OCI-LY7 (cell line): ENCODE measurements at regions not wholly inside any gene's neighbourhood (a gene's known extent, or its start where the extent isn't known, plus 50 kb on each side); places are given as distances from the start of the nearest gene placed in this dataset.
"Not testable (repeated sequence)": the region's sequence is repeated elsewhere in the genome, so short reads cannot be mapped to it uniquely, and the experiment has no call there.

ENCODE experiments used
- BruUV-seq: library from RNA; stranded (reverse); fragments of 400-500 nt; replicated peaks from 2 replicates; lab custom pipeline; 2021; lab: Mats Ljungman, UMichigan
- CTCF ChIA-PET: fragments of 300-600 bp; sonication (Branson Sonifier 250); formaldehyde crosslinking; loops from one replicate; lab custom pipeline; 2022; ENCODE audit warnings: antibody characterized with exemption; ENCODE audit not compliant: unreplicated experiment; lab: Charles Lee
- POLR2A ChIA-PET: fragments of 300-600 bp; sonication (Branson Sonifier 250); formaldehyde crosslinking; loops from one replicate; lab custom pipeline; 2022; ENCODE audit warnings: antibody characterized with exemption; lab: Charles Lee
- DNase-seq: peaks from one replicate; pipeline ENCODE4 v3.0.0-alpha.2; 2015; ENCODE audit warnings: low spot score
- H2AFZ ChIP-seq: fragments of 200-600 bp; sonication (generic), shearing (Covaris generic); 2 replicates; pipeline ENCODE4 v1.6.1; 2014; ENCODE audit warnings: mild to moderate bottlenecking, antibody characterized with exemption, low read length, moderate library complexity
- H3K27ac ChIP-seq: fragments of 200-600 bp; sonication (generic); 2 replicates; pipeline ENCODE4 v1.5.1; 2014; ENCODE audit warnings: mixed run types, low read depth, mild to moderate bottlenecking, moderate library complexity, low read length, inconsistent platforms; ENCODE audit not compliant: poor library complexity, severe bottlenecking
- H3K36me3 ChIP-seq: fragments of 200-600 bp; sonication (generic); 2 replicates; pipeline ENCODE4 v1.6.1; 2014; ENCODE audit warnings: mild to moderate bottlenecking, antibody characterized with exemption, low read length, moderate library complexity, mixed read lengths; ENCODE audit not compliant: insufficient read depth
- H3K4me1 ChIP-seq: fragments of 200-600 bp; sonication (generic); 2 replicates; pipeline ENCODE4 v1.5.1; 2014; ENCODE audit warnings: mild to moderate bottlenecking, low read length; ENCODE audit not compliant: insufficient read depth, poor library complexity, severe bottlenecking
- H3K4me2 ChIP-seq: fragments of 200-600 bp; sonication (generic); 2 replicates; pipeline ENCODE4 v1.6.1; 2014; ENCODE audit warnings: mild to moderate bottlenecking, low read length
- H3K4me3 ChIP-seq: fragments of 200-600 bp; sonication (generic); 2 replicates; pipeline ENCODE4 v1.5.1; 2014; ENCODE audit warnings: mild to moderate bottlenecking, low read depth, low read length; ENCODE audit not compliant: poor library complexity, severe bottlenecking
- H3K79me2 ChIP-seq: fragments of 200-600 bp; sonication (generic); 2 replicates; pipeline ENCODE4 v1.6.1; 2016; ENCODE audit warnings: low read depth, mild to moderate bottlenecking, low read length, moderate library complexity, mixed read lengths; ENCODE audit not compliant: insufficient read depth
- H3K9me2 ChIP-seq: fragments of 200-600 bp; sonication (generic); 2 replicates; pipeline ENCODE4 v1.6.1; 2016; ENCODE audit warnings: mild to moderate bottlenecking, low read length, mixed read lengths; ENCODE audit not compliant: insufficient read depth
- H3K9me3 ChIP-seq: fragments of 200-600 bp; sonication (generic); 2 replicates; pipeline ENCODE4 v1.6.1; 2014; ENCODE audit warnings: mild to moderate bottlenecking, mixed run types, low read length, mixed read lengths
- H4K20me1 ChIP-seq: fragments of 200-600 bp; sonication (generic); 2 replicates; pipeline ENCODE4 v1.6.1; 2014; ENCODE audit warnings: mild to moderate bottlenecking, antibody characterized with exemption, low read length, moderate library complexity, mixed read lengths; ENCODE audit not compliant: insufficient read depth
- CTCF ChIP-seq: fragments of 200-600 bp; sonication (generic); conservative IDR thresholded peaks from 2 replicates; pipeline ENCODE4 v1.5.1; 2014; ENCODE audit warnings: mild to moderate bottlenecking, antibody characterized with exemption, low read length, moderate library complexity, mixed read lengths
- EZH2phosphoT487 ChIP-seq: fragments of 200-600 bp; sonication (generic); IDR thresholded peaks from 2 replicates; pipeline ENCODE4 v1.6.1; 2018; ENCODE audit warnings: low read depth, borderline replicate concordance, mild to moderate bottlenecking, mixed run types, antibody characterized with exemption, low read length, moderate library complexity, mixed read lengths
- intact Hi-C: fragments of 100-400 bp; cut with micrococcal nuclease; formaldehyde crosslinking; loops from one replicate; pipeline ENCODE4 v1.10.0; 2022; ENCODE audit not compliant: unreplicated experiment

DNA sequence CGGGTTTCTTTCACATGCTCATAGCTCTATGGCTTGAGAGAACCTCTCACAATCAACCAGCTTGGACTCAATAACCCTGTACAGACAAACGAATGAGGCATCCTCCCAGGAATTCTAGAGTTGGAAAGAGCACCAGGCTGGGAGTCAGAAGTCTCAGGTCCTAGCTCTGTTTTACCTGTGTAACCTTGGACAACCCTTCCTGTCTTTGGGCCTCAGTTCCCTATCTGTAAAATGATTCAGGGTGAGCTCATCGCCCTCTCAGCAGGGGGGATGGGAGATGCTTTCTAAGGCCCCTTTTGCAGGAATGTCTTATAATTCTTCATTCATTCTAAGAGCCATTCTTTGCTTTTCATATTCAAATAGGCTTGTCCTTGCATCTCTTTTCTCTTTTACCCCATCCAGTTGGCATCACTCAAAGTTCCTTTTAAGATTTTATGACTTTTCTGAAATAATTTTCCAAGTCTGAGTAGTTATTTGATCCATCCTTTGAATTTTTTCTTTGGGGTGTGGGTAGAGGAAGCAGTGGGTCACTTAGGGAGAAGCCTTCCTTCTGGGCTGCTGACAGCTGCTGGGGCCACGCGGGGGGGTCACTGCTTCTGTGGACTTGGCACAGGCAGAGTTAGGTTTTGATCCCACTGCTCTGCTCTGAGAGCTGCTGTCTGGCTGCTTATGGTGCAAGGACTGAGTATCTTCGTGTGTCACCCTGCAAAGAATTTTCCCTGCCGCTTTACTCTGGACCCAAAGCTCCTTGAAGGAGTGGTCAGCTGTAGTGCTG, 102.7 kb downstream of the UTP18 start:
- Histone ChIP-seq H4K20me1 (no peaks in the 10 kb centered on the region), H2AFZ (no peak overlapping the region), H3K4me2 (no peak overlapping the region), H3K79me2 (no peaks in the 10 kb centered on the region), H3K9me3 (no peaks in the 10 kb centered on the region), H3K4me1 (no peaks in the 10 kb centered on the region), H3K9me2 (no peaks in the 10 kb centered on the region), H3K4me3 (no peak overlapping the region), H3K36me3 (no peaks in the 10 kb centered on the region), H3K27ac (no peak overlapping the region)
- ChIA-PET CTCF (interaction anchor here (0.7 kb wide), 1 partner anchor 18 kb away, joined by 3 read pairs; no protein-coding TSS in a partner anchor), POLR2A (interaction anchor here (0.6 kb wide), 1 partner anchor 56 kb away, joined by 3 read pairs; no protein-coding TSS in a partner anchor)
- BruUV-seq: no TSS peak
- intact Hi-C loops: no loop called here
- DNase-seq: no peak
- TF ChIP-seq EZH2phosphoT487: no peak
- no peak for TF ChIP-seq CTCF

GRCh38 chr17:51365090-51365489, 104.7 kb downstream of the UTP18 start:
- H3K4me1 ChIP-seq: no peaks in the 10 kb centered on the region
- no peak for DNase-seq
- H4K20me1 ChIP-seq: no peaks in the 10 kb centered on the region
- no peaks in the 10 kb centered on the region for H3K79me2 ChIP-seq
- no peak overlapping the region for H3K27ac ChIP-seq
- H3K36me3 ChIP-seq: no peaks in the 10 kb centered on the region
- no peaks in the 10 kb centered on the region for H3K9me2 ChIP-seq
- no peak overlapping the region for H2AFZ ChIP-seq
- TF ChIP-seq CTCF (no peak), EZH2phosphoT487 (no peak)
- BruUV-seq: no TSS peak
- ChIA-PET POLR2A (no interaction called here), CTCF (no interaction called here)
- H3K4me3 ChIP-seq: no peak overlapping the region
- no peaks in the 10 kb centered on the region for H3K9me3 ChIP-seq
- H3K4me2 ChIP-seq: no peak overlapping the region
- intact Hi-C loops: no loop called here

GRCh38 chr17:51366866-51367265, 106.5 kb downstream of the UTP18 start:
- POLR2A ChIA-PET: interaction anchor here (0.5 kb wide), 1 partner anchor 753 kb away, joined by 3 read pairs; no protein-coding TSS in a partner anchor
- BruUV-seq: no TSS peak
- CTCF ChIA-PET: no interaction called here

GRCh38 chr17:51367836-51368235, 107.5 kb downstream of the UTP18 start:
- H3K9me3 ChIP-seq, H3K4me1 ChIP-seq, H3K9me2 ChIP-seq, H3K4me3 ChIP-seq, DNase-seq, H3K79me2 ChIP-seq, H3K27ac ChIP-seq, H2AFZ ChIP-seq, H3K36me3 ChIP-seq, CTCF ChIA-PET, BruUV-seq, H3K4me2 ChIP-seq, H4K20me1 ChIP-seq, POLR2A ChIA-PET: not testable (repeated sequence)
- intact Hi-C loops: loop anchor here (2.0 kb wide), 1 partner anchor 69 kb away; no protein-coding TSS in a partner anchor

More at GRCh38 chr17:51366866-51367265, 106.5 kb downstream of the UTP18 start:
- H3K36me3 ChIP-seq: no peaks in the 10 kb centered on the region
- H3K4me1 ChIP-seq: peaks cover 3% of the 10 kb centered on the region
- intact Hi-C loops: loop anchor here (2.0 kb wide), 1 partner anchor 68 kb away; no protein-coding TSS in a partner anchor
- H3K79me2 ChIP-seq: no peaks in the 10 kb centered on the region
- no peak overlapping the region for H2AFZ ChIP-seq
- no peak overlapping the region for H3K4me3 ChIP-seq
- no peaks in the 10 kb centered on the region for H3K9me2 ChIP-seq
- H4K20me1 ChIP-seq: no peaks in the 10 kb centered on the region
- no peak overlapping the region for H3K4me2 ChIP-seq
- H3K9me3 ChIP-seq: no peaks in the 10 kb centered on the region
- DNase-seq: no peak
- no peak overlapping the region for H3K27ac ChIP-seq
- no peak for TF ChIP-seq EZH2phosphoT487
- TF ChIP-seq CTCF: no peak
